ENCODE measurements at regions not wholly inside any gene's neighbourhood (a gene's known extent, or its start where the extent isn't known, plus 50 kb on each side); places are given as distances from the start of the nearest gene placed in this dataset.

GRCh38 chr1:209427277-209427676 lies 156.2 kb upstream of the CAMK1G start:
- BruUV-seq (replicated peaks) = no TSS peak
- H3K4me3 ChIP-seq (ENCODE audit: low read depth, low read length, poor library complexity, severe bottlenecking) = no peak overlapping the region
- H4K20me1 ChIP-seq (ENCODE audit: insufficient read depth, low read length) = no peaks in the 10 kb centered on the region
- H3K36me3 ChIP-seq (ENCODE audit: insufficient read depth, low read length) = no peaks in the 10 kb centered on the region
- ChIA-PET CTCF (ENCODE audit: unreplicated experiment) (no interaction called here), POLR2A (no interaction called here)
- H3K4me2 ChIP-seq (ENCODE audit: low read length) = no peak overlapping the region
- DNase-seq (ENCODE audit: low spot score) = no peak
- no peaks in the 10 kb centered on the region for H3K4me1 ChIP-seq (ENCODE audit: insufficient read depth, low read length, poor library complexity, severe bottlenecking)
- no peaks in the 10 kb centered on the region for H3K9me3 ChIP-seq (ENCODE audit: low read length)
- H2AFZ ChIP-seq (ENCODE audit: low read length) = no peak overlapping the region
- H3K9me2 ChIP-seq (ENCODE audit: insufficient read depth, low read length) = no peaks in the 10 kb centered on the region
- no peak for TF ChIP-seq CTCF (conservative IDR thresholded peaks at IDR 0.05; ENCODE audit: low read length)
- TF ChIP-seq EZH2phosphoT487 (IDR thresholded peaks at IDR 0.05; ENCODE audit: borderline replicate concordance, low read depth, low read length) = no peak
- intact Hi-C loops (cut with micrococcal nuclease; ENCODE audit: unreplicated experiment) = no loop called here
- H3K79me2 ChIP-seq (ENCODE audit: insufficient read depth, low read depth, low read length) = no peaks in the 10 kb centered on the region
- no peak overlapping the region for H3K27ac ChIP-seq (ENCODE audit: low read depth, low read length, poor library complexity, severe bottlenecking)

- no TSS peak for BruUV-seq (replicated peaks)
- no peak overlapping the region for H3K27ac ChIP-seq (ENCODE audit: low read depth, low read length, poor library complexity, severe bottlenecking)
- no peak for DNase-seq (ENCODE audit: low spot score)
- H2AFZ ChIP-seq (ENCODE audit: low read length) = no peak overlapping the region
- CTCF ChIA-PET (ENCODE audit: unreplicated experiment) = no interaction called here
- no peak overlapping the region for H3K4me3 ChIP-seq (ENCODE audit: low read depth, low read length, poor library complexity, severe bottlenecking)
- no peaks in the 10 kb centered on the region for H3K36me3 ChIP-seq (ENCODE audit: insufficient read depth, low read length)
- no peaks in the 10 kb centered on the region for H3K79me2 ChIP-seq (ENCODE audit: insufficient read depth, low read depth, low read length)
- intact Hi-C loops (cut with micrococcal nuclease; ENCODE audit: unreplicated experiment) = no loop called here
- H3K9me3 ChIP-seq (ENCODE audit: low read length) = no peaks in the 10 kb centered on the region
- no peaks in the 10 kb centered on the region for H3K9me2 ChIP-seq (ENCODE audit: insufficient read depth, low read length)
- no peaks in the 10 kb centered on the region for H3K4me1 ChIP-seq (ENCODE audit: insufficient read depth, low read length, poor library complexity, severe bottlenecking)
- POLR2A ChIA-PET = interaction anchor here (0.9 kb wide), 1 partner anchor 12 kb away, joined by 8 read pairs; no protein-coding TSS in a partner anchor
- no peak for TF ChIP-seq CTCF (conservative IDR thresholded peaks at IDR 0.05; ENCODE audit: low read length)
- no peak for TF ChIP-seq EZH2phosphoT487 (IDR thresholded peaks at IDR 0.05; ENCODE audit: borderline replicate concordance, low read depth, low read length)
- H4K20me1 ChIP-seq (ENCODE audit: insufficient read depth, low read length) = no peaks in the 10 kb centered on the region
- H3K4me2 ChIP-seq (ENCODE audit: low read length) = no peak overlapping the region
Measured at GRCh38 chr1:209427811-209428210, 155.7 kb upstream of the CAMK1G start.

GRCh38 chr1:209428241-209428921 lies 155.1 kb upstream of the CAMK1G start:
- H3K36me3 ChIP-seq (ENCODE audit: insufficient read depth, low read length) = no peaks in the 10 kb centered on the region
- ChIA-PET CTCF (ENCODE audit: unreplicated experiment) (no interaction called here), POLR2A (interaction anchor here (0.9 kb wide), 1 partner anchor 11 kb away, joined by 8 read pairs; no protein-coding TSS in a partner anchor)
- no peak overlapping the region for H3K4me2 ChIP-seq (ENCODE audit: low read length)
- no TSS peak for BruUV-seq (replicated peaks)
- H3K9me3 ChIP-seq (ENCODE audit: low read length) = no peaks in the 10 kb centered on the region
- no peaks in the 10 kb centered on the region for H3K9me2 ChIP-seq (ENCODE audit: insufficient read depth, low read length)
- no peaks in the 10 kb centered on the region for H3K4me1 ChIP-seq (ENCODE audit: insufficient read depth, low read length, poor library complexity, severe bottlenecking)
- no peak for DNase-seq (ENCODE audit: low spot score)
- intact Hi-C loops (cut with micrococcal nuclease; ENCODE audit: unreplicated experiment) = no loop called here
- no peaks in the 10 kb centered on the region for H3K79me2 ChIP-seq (ENCODE audit: insufficient read depth, low read depth, low read length)
- no peak overlapping the region for H2AFZ ChIP-seq (ENCODE audit: low read length)
- TF ChIP-seq EZH2phosphoT487 (IDR thresholded peaks at IDR 0.05; ENCODE audit: borderline replicate concordance, low read depth, low read length) = no peak
- TF ChIP-seq CTCF (conservative IDR thresholded peaks at IDR 0.05; ENCODE audit: low read length) = no peak
- H4K20me1 ChIP-seq (ENCODE audit: insufficient read depth, low read length) = no peaks in the 10 kb centered on the region
- H3K4me3 ChIP-seq (ENCODE audit: low read depth, low read length, poor library complexity, severe bottlenecking) = no peak overlapping the region
- no peak overlapping the region for H3K27ac ChIP-seq (ENCODE audit: low read depth, low read length, poor library complexity, severe bottlenecking)
